Heart left ventricle (tissue), 13 donors: ENCODE measurements at regions not wholly inside any gene's neighbourhood (a gene's known extent, or its start where the extent isn't known, plus 50 kb on each side); places are given as distances from the start of the nearest gene placed in this dataset.

Source experiments
- POLR2A ChIP-seq, 2 donors: fragments of 450-650 bp; IDR thresholded peaks; one replicate each; pipeline ENCODE4 v1.6.1; 2017; ENCODE audit warnings: antibody characterized with exemption in 2 of 2, mild to moderate bottlenecking in 2 of 2, moderate library complexity in 2 of 2
- TF ChIP-seq, protein P1 (sequence below), 12 donors: fragments of 200-600 bp; sonication (generic) in 4 of 12; IDR thresholded peaks; one replicate each; pipeline versions ENCODE4 v1.5.0 to v1.8.0; 2018 to 2022; ENCODE audit warnings: antibody characterized with exemption in 12 of 12, mild to moderate bottlenecking in 5 of 12
- donor health status: ischemic (EF 13 %, LVEDD 7.1; RV severe dilation, severe dysfunction).
- donor health status: DM: no; HTN: yes; CAD: no.
- donor health status: DM: no; HTN: no; CAD: no.
- donor health status: ischemic (EF 25% LVEDD 6.9; RV normal size, moderate dysfunction).
- donor health status: ischemic (EF 25% LVEDD 5.7; RV mildly dilated, moderate dysfunction).
- donor health status: ischemic (EF 35%, LVEDD 5.7; RV mildly dilated, moderate dysfunction).
- donor health status: nonischemic (EF 11% LVEDD 7.7; RV severe dilation, severe dysfunction).
- donor health status: DM: yes; HTN: yes; CAD: no.
- donor health status: PGD.
- donor health status: ischemic (EF 29% LVEDD 5.4; RV normal size, mild dysfunction).
- donor health status: nonischemic (EF 23%, LVEDD 6.1; RV moderate dilation, normal function).

DNA sequence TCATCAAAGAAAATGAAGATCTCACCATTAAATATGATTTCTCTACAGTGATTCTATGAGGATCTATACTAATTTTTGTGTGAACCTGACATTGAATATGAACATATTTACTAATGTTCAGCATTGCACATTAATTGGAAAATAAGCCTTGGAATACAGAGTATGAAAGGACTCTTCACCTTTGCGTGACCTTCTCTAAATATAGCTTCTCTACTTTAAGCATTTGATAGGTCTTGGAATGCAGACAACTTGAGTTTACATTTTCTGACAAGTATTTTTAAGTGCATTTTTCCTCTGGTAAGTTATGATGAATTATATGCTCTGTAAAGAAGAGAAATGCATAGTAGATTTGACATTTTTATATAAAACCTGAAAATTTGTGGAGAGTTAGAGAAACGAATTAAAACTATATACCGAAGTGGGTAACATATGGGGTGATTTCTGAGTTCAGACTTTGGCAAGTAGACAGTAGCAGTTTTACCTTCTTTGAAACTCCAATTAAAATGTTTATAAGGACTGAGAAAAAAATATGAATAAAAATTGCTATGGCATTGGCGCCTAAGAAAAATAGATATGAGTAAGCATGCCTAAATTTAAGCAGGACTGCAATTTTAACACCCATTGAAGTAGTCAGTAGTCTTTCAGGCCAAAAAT is 371.9 kb downstream of the GABRG1 start:
- TF ChIP-seq, protein P1, sequence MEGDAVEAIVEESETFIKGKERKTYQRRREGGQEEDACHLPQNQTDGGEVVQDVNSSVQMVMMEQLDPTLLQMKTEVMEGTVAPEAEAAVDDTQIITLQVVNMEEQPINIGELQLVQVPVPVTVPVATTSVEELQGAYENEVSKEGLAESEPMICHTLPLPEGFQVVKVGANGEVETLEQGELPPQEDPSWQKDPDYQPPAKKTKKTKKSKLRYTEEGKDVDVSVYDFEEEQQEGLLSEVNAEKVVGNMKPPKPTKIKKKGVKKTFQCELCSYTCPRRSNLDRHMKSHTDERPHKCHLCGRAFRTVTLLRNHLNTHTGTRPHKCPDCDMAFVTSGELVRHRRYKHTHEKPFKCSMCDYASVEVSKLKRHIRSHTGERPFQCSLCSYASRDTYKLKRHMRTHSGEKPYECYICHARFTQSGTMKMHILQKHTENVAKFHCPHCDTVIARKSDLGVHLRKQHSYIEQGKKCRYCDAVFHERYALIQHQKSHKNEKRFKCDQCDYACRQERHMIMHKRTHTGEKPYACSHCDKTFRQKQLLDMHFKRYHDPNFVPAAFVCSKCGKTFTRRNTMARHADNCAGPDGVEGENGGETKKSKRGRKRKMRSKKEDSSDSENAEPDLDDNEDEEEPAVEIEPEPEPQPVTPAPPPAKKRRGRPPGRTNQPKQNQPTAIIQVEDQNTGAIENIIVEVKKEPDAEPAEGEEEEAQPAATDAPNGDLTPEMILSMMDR (IDR thresholded peaks at IDR 0.05), result no peak
- TF ChIP-seq POLR2A (IDR thresholded peaks at IDR 0.05), result no peak
